Fibroblast of skin of scalp (primary cell): ENCODE measurements at regions not wholly inside any gene's neighbourhood (a gene's known extent, or its start where the extent isn't known, plus 50 kb on each side); places are given as distances from the start of the nearest gene placed in this dataset.
"Not testable (repeated sequence)": the region's sequence is repeated elsewhere in the genome, so short reads cannot be mapped to it uniquely, and the experiment has no call there.

Experiments
- DNase-seq: peaks from one replicate; pipeline ENCODE4 v3.0.0-alpha.2; 2013

GRCh38 chr9:1115370-1115769 is 65.2 kb downstream of the DMRT2 start:
- DNase-seq, result no peak

- DNase-seq, result no peak
These were observed 67.3 kb downstream of the DMRT2 start for GRCh38 chr9:1117439-1117838.

DNA sequence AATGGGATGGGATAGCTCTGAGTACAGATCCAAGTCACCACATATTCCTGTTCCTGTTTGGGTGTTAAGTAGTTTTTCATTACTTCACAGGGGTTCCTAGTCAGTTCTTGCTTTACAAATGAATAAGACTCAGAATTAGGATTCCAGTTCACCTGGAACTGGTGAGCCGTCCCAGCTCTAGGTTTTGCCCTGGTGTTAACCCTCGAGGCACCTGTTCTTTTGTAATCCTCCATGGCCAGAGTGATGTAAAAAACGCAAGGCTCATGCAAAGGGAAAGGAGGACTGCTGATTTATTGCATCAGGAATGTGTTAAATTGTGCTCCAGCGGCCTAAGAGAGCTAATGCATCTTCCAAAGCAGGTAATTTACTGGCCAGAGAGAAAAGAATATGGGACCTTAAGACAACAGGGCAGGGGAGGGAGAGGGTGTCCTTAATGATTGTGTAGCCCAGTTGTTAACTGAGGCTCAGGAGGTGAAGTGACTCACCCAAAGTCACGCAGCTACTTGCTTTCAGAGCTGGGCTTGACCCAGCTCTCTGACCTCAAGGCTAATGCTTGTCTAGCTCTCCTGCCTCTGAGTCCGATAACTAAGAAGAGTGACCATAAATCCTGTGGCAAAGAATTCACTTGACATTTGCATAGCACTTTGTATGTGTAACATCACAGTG is 70.5 kb downstream of the DMRT2 start:
- DNase-seq, result no peak

GRCh38 chr9:1125741-1126140 is 75.6 kb downstream of the DMRT2 start:
- DNase-seq, result peak; percentile 40

- no peak for DNase-seq
These were observed 77.9 kb downstream of the DMRT2 start for GRCh38 chr9:1128046-1128445.

DNA sequence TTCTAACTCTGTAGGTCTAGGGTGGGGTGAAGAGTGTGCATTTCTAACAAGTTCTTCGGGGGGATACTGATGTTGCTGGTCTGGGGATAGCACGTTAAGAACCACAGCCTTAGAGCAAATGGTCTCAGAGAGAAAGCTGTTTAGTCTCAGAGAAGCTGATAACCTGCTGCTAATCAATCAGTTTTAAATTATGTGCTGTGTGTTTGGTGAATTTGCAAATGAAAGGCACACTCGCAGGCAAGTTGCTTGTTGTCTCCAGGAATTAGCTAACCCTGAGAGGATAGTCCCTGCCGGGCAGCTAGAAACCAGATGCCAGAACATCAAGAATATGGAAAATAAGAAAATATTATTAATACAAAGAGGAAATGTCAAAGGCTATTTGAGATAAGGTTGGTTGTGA is 79.2 kb downstream of the DMRT2 start:
- no peak for DNase-seq

DNA sequence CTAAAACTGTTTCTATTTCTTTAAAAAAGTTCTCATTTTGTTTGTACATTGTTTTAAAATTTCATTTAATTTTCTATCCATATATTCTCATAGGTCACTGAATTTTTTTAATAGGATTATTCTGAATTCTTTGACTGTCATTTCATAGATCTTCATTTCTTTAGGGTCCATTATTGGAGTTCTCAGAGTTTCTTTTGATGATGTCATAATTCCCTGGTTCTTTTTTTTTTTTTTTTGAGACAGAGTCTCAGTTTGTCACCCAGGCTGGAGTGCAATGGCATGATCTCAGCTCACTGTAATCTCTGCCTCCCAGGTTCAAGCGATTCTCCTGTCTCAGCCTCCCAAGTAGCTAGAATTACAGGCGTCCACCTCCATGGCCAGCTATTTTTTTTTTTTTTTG is 89.9 kb downstream of the DMRT2 start:
- DNase-seq, result no peak

DNA sequence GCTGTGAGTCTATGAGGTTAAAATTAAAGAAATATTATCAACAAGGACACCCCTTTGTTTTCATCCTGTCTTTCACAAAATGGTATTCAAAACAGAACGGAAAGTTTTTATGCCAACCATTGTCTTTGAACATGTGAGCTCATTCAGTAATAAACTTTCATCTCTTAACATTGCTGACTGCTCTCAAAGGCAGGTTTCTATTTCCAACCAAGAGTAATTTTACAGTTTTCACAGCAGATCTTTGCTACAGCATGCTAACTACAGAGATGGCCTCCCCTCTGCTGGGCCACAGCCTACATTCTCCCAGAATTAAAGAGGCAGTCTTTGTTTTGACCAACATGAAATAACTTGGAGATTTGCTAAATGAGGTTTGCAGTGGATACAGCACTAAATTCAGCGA is 101.5 kb downstream of the DMRT2 start:
- DNase-seq, result no peak

- DNase-seq, result no peak
These were observed 102.0 kb downstream of the DMRT2 start for GRCh38 chr9:1152171-1152570.

GRCh38 chr9:1154739-1155138 is 104.6 kb downstream of the DMRT2 start:
- no peak for DNase-seq

GRCh38 chr9:1155602-1156001 is 105.4 kb downstream of the DMRT2 start:
- no peak for DNase-seq

DNA sequence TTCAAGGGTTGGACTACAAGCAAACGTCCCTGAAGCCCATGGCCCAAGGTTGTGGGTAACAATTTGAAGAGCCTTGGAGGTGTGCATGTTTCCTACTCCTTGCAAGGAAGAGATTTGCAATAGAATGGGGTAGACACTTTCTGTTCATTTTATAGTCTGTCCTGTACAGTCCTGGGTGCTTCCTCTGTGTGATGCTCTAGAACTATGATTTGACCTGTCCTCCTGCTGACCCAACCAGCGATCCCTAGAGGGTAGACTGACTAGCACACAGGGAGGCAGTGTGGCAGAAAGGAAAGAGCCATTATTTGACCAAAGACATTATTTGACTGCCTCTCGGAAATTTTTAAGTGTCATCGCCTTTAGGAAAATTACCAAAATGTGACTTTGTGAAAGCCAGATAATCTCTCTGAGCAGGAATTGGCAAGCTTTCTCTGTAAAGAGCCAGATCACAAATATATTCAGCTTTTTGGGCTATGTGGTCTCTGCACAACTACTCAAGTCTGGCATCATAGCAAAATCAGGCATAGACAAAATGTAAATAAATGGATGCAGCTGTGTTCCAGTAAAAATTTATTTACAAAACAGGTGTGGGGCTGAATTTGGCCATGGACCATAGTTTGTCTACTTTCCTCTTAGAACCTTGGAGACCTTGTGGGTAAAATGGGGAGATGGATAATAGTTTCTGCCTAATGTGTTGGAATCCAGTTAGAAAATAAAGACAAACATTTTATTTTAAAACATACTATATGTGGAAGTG is 106.8 kb downstream of the DMRT2 start:
- DNase-seq, result no peak

- DNase-seq, result no peak
These were observed 107.7 kb downstream of the DMRT2 start for GRCh38 chr9:1157836-1158235.

DNA sequence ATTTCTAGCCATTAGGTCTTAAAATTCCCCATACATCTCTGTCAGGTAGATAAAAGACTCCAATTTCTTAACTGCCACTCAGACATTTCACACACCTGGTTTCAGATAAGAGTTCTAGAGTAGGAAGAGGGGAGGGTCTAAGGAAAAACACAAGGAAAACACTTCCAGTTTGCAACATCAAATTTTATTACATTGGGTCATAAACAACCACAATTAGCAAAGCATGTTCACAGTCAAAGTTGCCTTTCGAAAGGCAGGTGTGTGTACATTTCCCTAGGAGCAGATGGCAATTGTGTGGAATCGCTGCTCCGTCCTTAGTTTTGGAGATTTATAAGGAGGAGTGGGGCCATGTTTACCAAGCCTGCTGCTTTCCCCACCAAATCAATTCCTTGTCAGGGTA is 120.8 kb downstream of the DMRT2 start:
- no peak for DNase-seq

DNA sequence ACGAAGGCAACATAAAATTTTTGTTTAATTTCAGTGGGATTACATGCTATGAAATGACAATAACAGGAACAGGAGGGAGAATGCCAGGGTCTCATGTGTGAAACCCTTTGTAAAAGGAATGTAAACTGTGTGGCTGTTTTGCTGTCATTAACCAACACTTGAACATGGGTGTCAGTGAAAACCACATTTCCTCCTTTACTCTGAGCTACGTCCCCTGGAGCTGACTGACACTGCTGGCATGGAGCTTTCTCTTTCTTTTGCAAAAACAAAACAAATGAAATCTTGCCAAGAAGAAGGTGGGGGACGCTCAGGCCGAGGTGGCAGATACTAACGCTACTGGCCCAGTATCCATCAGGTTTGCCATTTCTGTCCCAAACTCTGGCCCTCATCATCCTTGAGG is 121.4 kb downstream of the DMRT2 start:
- no peak for DNase-seq

GRCh38 chr9:1173211-1173610 is 123.1 kb downstream of the DMRT2 start:
- peak; percentile 66 for DNase-seq

DNA sequence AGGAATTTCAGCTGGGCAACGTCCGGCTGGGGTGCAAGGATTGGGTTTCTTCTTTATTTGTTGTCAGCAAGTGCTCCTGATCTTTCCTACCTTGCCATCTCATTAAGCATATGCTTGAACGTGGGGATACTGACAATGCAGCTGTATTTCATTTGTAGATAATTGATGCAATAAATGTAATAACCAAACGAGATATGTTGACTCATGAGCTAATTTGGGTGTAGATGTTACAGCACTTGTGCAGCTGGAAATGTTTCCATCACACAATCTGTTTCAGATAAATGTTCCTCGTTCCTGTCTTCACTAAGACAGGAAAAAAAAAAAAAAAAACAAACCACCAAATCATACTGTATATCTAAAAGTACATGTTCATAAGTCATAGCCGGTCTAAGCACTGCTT is 123.8 kb downstream of the DMRT2 start:
- DNase-seq, result peak; percentile 56

DNA sequence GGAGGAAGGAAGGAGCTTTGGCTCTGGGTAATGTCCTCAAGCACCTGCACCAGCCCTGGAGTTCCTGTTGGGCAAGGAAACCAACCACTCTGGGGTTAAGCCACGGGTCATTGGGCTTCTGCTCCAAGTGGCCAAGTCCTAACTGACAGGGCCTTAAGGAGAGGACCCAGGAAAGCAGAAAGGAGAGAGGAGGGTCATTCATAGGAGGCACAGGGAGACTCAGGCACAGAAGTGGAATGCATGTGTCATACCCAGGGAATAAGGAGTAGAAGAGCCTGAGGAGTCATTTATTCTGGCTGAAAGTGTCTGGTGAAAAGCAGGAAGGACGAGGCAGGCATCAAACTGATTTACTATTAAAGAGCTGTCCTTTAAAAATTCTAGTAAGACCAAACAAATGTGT is 129.2 kb downstream of the DMRT2 start:
- DNase-seq, result no peak

DNA sequence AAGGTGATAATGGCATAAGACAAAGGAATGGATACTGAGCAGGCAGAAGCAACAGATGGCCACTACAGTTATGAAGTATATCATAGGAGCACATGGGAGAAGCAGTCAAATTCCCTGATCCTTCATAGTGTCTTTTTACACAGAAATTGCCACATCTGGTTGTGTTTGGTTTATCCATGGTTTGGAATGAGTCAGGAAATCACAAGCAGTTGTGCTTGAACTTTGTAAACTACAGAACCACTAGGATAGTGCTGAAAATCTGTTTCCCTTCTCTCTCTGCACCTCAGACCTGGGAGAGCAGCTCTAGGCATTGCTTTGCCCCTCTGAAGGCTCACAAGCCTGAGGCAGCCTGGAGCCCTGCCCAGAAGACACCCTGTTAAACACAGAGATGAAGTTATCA is 134.0 kb downstream of the DMRT2 start:
- no peak for DNase-seq

- DNase-seq, result not testable (repeated sequence)
These were observed 137.0 kb downstream of the DMRT2 start for GRCh38 chr9:1187137-1187536.

DNA sequence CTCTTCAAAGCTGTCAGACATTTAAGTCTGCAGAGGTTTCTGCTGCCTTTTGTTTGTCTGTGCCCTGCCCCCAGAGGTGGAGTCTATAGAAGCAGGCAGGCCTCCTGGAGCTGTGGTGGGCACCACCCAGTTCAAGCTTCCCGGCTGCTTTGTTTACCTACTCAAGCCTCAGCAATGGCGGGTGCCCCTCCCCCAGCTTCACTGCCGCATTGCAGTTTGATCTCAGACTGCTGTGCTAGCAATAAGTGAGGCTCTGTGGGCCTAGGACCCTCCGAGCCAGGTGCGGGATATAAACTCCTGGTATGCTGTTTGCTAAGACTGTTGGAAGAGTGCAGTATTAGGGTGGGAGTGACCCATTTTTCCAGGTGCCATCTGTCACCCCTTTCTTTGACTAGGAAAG is 145.5 kb downstream of the DMRT2 start:
- DNase-seq, result not testable (repeated sequence)

DNA sequence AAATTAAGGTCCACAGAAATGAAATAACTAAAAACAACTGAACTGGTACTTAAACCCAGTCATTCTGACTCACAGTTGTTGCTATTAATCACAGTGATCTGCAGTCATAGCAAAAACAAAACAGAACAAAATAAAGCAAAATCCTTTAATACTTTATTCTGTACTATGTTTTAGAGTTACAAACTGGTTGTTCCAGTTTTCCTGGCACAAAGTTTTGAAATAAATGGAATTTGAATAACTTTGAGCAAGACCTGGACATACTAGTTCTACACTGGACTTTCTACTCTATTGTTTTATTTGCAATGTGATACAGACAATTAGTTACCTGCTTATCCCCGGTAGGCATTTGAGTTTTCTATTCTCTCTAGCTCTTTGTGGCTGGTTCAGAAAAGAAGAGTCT is 147.9 kb downstream of the DMRT2 start:
- no peak for DNase-seq

DNA sequence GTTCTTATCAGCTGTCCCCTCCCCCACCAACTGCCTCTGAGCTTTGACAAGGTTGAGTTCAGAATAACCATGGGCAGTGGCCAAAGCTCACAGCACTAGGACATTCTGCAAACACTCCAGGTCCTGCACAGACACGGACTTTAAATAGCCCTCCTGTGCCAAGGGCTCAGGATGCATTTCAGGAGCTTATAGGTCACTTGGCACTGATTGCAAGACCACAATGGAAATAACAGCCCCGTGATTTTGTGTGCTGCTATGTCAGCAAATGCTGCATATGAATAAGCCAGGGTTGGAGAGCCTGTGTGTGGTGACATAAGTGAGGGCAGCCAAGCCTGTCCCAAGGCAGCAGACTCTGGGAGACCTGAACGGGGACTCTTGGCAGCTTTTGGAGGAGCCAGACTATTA is 150.7 kb downstream of the DMRT2 start:
- no peak for DNase-seq

DNA sequence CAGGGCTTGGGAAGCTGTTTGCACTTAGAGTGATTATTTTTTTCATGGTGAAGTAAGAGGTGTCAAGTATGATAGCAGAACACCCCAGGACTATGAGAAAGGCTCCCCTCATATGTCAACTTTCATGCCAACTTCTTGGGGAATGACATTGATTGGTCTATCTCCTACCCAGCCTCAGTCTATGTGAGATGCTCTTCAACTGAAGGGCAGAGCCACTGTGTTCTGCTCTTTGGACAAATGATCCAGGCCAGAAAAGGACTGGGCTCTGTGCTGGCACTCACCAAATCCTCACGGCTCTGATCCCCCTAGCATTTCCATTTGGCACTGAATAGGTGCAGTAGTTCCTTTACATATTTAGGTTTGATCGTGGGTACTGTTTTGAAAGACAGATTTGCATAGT is 151.1 kb downstream of the DMRT2 start:
- no peak for DNase-seq

- no peak for DNase-seq
These were observed 151.7 kb downstream of the DMRT2 start for GRCh38 chr9:1201901-1202300.
